ENCODE measurements at regions not wholly inside any gene's neighbourhood (a gene's known extent, or its start where the extent isn't known, plus 50 kb on each side); places are given as distances from the start of the nearest gene placed in this dataset.
"Not testable (repeated sequence)": the region's sequence is repeated elsewhere in the genome, so short reads cannot be mapped to it uniquely, and the experiment has no call there.

- no peak for DNase-seq
Observed at GRCh38 chr11:97033178-97033577, 643.4 kb downstream of the JRKL start.

- no peak for DNase-seq
Observed at GRCh38 chr11:97048481-97048880, 658.7 kb downstream of the JRKL start.

- DNase-seq = no peak
Observed at GRCh38 chr11:97060184-97060583, 670.4 kb downstream of the JRKL start.

- DNase-seq = no peak
Observed at GRCh38 chr11:97069160-97069559, 679.3 kb downstream of the JRKL start.

GRCh38 chr11:97072420-97072819 is 682.6 kb downstream of the JRKL start:
- DNase-seq = no peak

GRCh38 chr11:97076666-97077065 is 686.9 kb downstream of the JRKL start:
- not testable (repeated sequence) for DNase-seq

GRCh38 chr11:97078443-97078842 is 688.6 kb downstream of the JRKL start:
- no peak for DNase-seq

- DNase-seq = no peak
Observed at GRCh38 chr11:97079244-97079643, 689.4 kb downstream of the JRKL start.

GRCh38 chr11:97087419-97087818 is 697.6 kb downstream of the JRKL start:
- no peak for DNase-seq

- DNase-seq = no peak
Observed at GRCh38 chr11:97092823-97093222, 703.0 kb downstream of the JRKL start.

- DNase-seq = not testable (repeated sequence)
Observed at GRCh38 chr11:97102180-97102579, 712.4 kb downstream of the JRKL start.

- no peak for DNase-seq
Observed at GRCh38 chr11:97107604-97108003, 717.8 kb downstream of the JRKL start.

- DNase-seq = no peak
Observed at GRCh38 chr11:97109078-97109477, 719.3 kb downstream of the JRKL start.

GRCh38 chr11:97110376-97110775 is 720.6 kb downstream of the JRKL start:
- DNase-seq = no peak

- no peak for DNase-seq
Observed at GRCh38 chr11:97111559-97111958, 721.7 kb downstream of the JRKL start.

- DNase-seq = no peak
Observed at GRCh38 chr11:97118614-97119200, 728.9 kb downstream of the JRKL start.

- no peak for DNase-seq
Observed at GRCh38 chr11:97123237-97123636, 733.4 kb downstream of the JRKL start.

- no peak for DNase-seq
Observed at GRCh38 chr11:97136067-97136466, 746.3 kb downstream of the JRKL start.

GRCh38 chr11:97140885-97141494 is 751.2 kb downstream of the JRKL start:
- peak; percentile 0 for DNase-seq

- DNase-seq = no peak
Observed at GRCh38 chr11:97143463-97143862, 753.6 kb downstream of the JRKL start.

- no peak for DNase-seq
Observed at GRCh38 chr11:97149741-97150140, 759.9 kb downstream of the JRKL start.

GRCh38 chr11:97157221-97157740 is 767.5 kb downstream of the JRKL start:
- no peak for DNase-seq

- no peak for DNase-seq
Observed at GRCh38 chr11:97158243-97158642, 768.4 kb downstream of the JRKL start.

GRCh38 chr11:97163631-97164191 is 773.9 kb downstream of the JRKL start:
- DNase-seq = no peak

All from activated CD4-positive, alpha-beta T cell treated with anti-CD3 and anti-CD28 coated beads, Interleukin-2, amount 50 U/mL, for 16 hours (primary cell).